GM12864 (cell line): ENCODE measurements at regions not wholly inside any gene's neighbourhood (a gene's known extent, or its start where the extent isn't known, plus 50 kb on each side); places are given as distances from the start of the nearest gene placed in this dataset.

Source experiments
- DNase-seq: peaks from one replicate; pipeline ENCODE4 v3.0.0-alpha.2; 2011; ENCODE audit warnings: low read depth
- H3K4me3 ChIP-seq: 2 replicates; pipeline ENCODE4 v1.5.1; 2011; ENCODE audit warnings: mild to moderate bottlenecking, low read depth, low read length, control low read depth
- TF ChIP-seq, protein P1 (sequence below): IDR thresholded peaks from 2 replicates; pipeline ENCODE4 v1.5.1; 2011; ENCODE audit warnings: low read depth, mild to moderate bottlenecking, moderate library complexity, low read length, control low read depth, inconsistent platforms; ENCODE audit errors: missing control alignments

DNA sequence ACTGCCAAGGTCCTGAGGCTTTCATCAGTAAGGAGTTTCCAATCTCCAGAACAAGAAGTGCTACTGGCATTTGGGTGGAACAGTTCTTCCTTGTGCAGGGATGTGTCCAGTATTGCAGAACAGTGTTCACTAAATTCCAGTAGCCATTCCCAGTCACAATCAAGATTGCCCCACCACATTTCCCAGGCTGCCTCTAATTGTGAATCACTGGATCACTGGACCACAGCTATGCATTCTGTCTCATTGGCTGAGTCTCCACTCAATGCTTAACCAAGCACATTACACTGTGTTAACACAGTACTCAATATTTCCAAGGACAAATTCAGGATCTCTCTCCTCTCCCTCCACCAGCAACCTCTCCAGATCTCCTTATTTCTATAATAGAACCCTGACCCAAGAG, 160.2 kb upstream of the CCDC150 start:
- no peak overlapping the region for H3K4me3 ChIP-seq
- DNase-seq = no peak
- TF ChIP-seq, protein P1, sequence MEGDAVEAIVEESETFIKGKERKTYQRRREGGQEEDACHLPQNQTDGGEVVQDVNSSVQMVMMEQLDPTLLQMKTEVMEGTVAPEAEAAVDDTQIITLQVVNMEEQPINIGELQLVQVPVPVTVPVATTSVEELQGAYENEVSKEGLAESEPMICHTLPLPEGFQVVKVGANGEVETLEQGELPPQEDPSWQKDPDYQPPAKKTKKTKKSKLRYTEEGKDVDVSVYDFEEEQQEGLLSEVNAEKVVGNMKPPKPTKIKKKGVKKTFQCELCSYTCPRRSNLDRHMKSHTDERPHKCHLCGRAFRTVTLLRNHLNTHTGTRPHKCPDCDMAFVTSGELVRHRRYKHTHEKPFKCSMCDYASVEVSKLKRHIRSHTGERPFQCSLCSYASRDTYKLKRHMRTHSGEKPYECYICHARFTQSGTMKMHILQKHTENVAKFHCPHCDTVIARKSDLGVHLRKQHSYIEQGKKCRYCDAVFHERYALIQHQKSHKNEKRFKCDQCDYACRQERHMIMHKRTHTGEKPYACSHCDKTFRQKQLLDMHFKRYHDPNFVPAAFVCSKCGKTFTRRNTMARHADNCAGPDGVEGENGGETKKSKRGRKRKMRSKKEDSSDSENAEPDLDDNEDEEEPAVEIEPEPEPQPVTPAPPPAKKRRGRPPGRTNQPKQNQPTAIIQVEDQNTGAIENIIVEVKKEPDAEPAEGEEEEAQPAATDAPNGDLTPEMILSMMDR = no peak

DNA sequence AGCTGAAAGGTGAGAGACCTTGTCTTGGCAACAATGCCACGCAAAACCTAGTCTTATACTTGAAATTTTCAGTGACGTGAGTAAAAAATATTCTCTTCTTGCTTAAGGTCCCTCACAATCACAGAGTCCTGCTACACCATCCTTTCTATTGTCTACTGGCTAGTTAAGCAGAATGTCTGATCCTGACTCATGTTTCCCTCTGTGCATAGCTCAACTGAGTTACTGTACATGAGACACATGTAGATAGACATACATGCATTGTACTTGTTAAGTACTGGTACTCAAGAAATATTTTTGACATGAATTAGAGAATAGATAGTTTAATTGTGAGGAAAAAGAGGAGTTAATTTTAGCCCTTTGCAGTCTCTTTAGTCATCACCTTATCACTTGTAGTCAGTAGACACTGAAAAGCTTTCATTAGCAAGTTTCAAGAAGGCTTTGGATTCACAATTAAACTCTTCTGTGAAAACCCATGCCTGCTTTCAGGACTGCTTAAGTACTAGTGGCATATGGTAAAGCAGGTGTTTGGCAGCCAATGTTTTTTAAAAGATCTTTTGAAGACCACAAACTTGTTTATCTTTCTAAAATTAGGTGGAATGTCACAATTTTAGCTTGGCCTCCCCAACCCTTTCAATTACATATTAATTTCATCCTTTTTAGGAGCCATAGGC, 158.7 kb upstream of the CCDC150 start:
- TF ChIP-seq, protein P1 = no peak
- no peak for DNase-seq
- H3K4me3 ChIP-seq = no peak overlapping the region

DNA sequence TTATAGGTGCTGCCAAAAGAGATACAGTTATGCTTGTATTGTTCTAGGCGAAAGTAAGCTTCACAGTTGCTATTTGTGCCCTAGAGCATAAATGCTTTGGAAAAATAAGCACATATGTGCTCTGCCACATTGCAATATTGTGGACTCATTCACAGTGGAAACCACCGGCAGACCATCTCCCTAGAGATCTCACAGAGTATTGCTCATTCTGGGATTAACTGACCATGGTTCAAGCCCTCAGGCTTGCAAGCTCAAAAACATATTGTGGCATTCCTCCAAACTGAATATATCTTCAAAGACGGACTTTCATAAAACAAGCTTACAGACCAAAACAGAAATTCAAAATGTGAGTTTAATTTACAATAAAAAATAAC, 158.2 kb upstream of the CCDC150 start:
- no peak overlapping the region for H3K4me3 ChIP-seq
- DNase-seq = no peak
- TF ChIP-seq, protein P1 = no peak

DNA sequence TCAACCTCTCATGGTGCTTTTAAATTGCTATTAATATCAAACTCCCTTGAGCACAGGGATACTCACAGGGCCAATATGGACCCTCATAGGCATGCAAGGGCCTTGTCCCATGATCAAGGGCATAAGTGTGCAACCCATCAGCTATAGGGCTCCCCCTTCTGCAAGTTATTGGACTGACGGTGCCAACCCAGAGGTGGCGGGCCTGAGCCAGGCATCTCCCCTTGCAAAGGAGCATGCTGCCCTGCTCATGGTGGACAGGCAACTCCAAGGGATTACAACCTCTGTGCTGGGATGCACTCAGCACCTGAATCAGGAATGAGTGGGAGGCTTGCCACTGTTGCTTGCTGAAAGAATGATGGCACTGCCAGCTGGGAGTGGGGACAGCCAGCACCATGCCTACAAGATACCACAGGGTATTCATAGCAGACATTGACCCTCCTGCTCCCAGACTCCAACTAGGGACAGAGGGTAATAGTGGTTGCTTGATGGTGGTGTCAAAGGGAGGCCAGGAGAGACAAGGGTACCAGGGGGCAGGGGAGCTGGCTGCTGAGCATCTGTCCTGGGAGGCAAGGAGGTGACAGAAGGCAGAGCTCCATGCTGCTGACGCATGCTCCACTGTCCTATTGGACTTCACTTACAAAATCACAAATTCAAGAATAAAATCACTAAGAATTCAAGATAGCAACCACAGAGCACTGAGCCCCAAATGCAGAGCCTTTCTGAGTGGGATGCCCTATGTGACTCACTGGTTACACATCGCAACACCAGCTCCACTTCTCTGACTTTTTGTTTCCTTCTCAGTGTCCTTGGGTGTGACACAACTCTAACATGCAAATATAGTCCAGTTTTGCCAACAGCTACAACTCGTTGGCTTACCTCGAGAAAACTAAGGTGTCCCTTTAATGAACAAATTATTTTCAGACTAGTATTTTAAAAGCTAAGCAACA, 157.1 kb upstream of the CCDC150 start:
- TF ChIP-seq, protein P1 = peak; percentile 2
- no peak overlapping the region for H3K4me3 ChIP-seq
- no peak for DNase-seq

DNA sequence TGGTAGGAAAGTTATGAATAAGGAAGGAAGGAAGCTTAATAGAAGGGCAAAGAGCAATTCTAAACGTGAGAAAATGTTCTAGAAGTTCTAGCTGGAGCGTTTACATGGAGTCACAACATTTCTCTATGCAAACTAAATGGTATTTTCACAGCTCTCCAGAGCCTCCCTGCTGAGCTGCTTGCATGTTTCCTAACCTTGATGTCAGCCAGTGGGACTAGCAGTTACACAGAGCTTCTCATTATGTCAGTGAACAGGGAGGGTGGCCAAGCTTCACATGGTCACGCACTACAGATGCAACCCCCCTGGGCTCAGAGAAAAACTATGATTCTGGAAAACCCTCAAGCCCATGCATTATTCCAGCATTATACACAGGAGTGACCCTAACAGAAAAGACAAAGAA, 153.4 kb upstream of the CCDC150 start:
- TF ChIP-seq, protein P1 = no peak
- DNase-seq = no peak
- no peak overlapping the region for H3K4me3 ChIP-seq

DNA sequence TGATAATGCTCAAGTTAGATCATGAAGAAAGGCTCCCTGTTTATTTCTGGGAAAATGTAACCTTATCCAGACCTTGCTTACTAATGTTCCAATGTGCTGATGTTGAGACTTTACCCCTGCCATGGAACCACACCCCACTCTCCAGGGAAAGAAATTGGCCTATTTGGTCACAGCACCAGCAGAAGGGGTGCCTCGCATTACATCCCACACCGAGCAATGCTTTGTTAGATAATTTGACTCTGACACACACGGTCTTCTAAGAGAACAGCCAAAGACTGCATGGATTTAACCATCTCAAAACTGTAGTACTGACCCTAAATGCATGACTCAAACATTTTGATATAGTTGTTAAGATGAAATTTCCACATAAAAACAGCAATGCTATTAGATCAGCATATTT, 152.1 kb upstream of the CCDC150 start:
- TF ChIP-seq, protein P1 = no peak
- DNase-seq = no peak
- H3K4me3 ChIP-seq = no peak overlapping the region
